B cell (primary cell): ENCODE measurements at regions not wholly inside any gene's neighbourhood (a gene's known extent, or its start where the extent isn't known, plus 50 kb on each side); places are given as distances from the start of the nearest gene placed in this dataset.

Experiments used
- ATAC-seq: fragments of 200-7000 bp; cut with Tn5 transposase; one replicate; pipeline ENCODE4 v1.10.0; 2021; ENCODE audit warnings: low read depth, mild to moderate bottlenecking, moderate number of reproducible peaks, moderate library complexity
- CTCF ChIA-PET: fragments of 350-600 bp; sonication (Branson Sonifier 250); formaldehyde crosslinking; loops from one replicate; lab custom pipeline; 2021; ENCODE audit warnings: antibody characterized with exemption, inconsistent platforms; lab: Charles Lee
- POLR2A ChIA-PET: fragments of 350-600 bp; sonication (Branson Sonifier 250); formaldehyde crosslinking; loops from one replicate; lab custom pipeline; 2021; ENCODE audit warnings: antibody characterized with exemption; lab: Charles Lee
- DNase-seq: peaks from one replicate; pipeline ENCODE4 v3.0.0; 2013
- H2AFZ ChIP-seq: 2 replicates; pipeline ENCODE4 v1.6.1; 2012; ENCODE audit warnings: mild to moderate bottlenecking, low read depth, low read length; ENCODE audit not compliant: insufficient read depth, poor library complexity, severe bottlenecking
- H3K27ac ChIP-seq, 2 donors: 1 replicate in 1 of 2; 2 replicates in 1 of 2; pipeline ENCODE4 v1.5.1; 2012 to 2013; ENCODE audit warnings: low read length in 2 of 2, mild to moderate bottlenecking in 2 of 2, moderate library complexity in 1 of 2
- H3K27me3 ChIP-seq, 4 experiments: fragments of 200-600 bp in 1 of 4; sonication (generic) in 1 of 4; replicated peaks in 1 of 4; 1 replicate in 2 of 4; 2 replicates in 2 of 4; pipeline versions ENCODE4 v1.6.1 to v1.7.0; 2013 to 2016; ENCODE audit warnings: low read length in 3 of 4, mild to moderate bottlenecking in 2 of 4, mixed read lengths in 1 of 4, moderate library complexity in 1 of 4; ENCODE audit not compliant: insufficient read depth in 4 of 4, control insufficient read depth in 3 of 4; ENCODE audit errors: control extremely low read depth in 1 of 4
- H3K36me3 ChIP-seq, 2 experiments: replicated peaks in 1 of 2; 1 replicate in 1 of 2; 2 replicates in 1 of 2; pipeline versions ENCODE4 v1.6.1 to v1.7.1; 2013; ENCODE audit warnings: low read length in 1 of 2; ENCODE audit not compliant: insufficient read depth in 2 of 2, control insufficient read depth in 1 of 2; ENCODE audit errors: control extremely low read depth in 1 of 2, extremely low read depth in 1 of 2
- H3K4me1 ChIP-seq, 2 donors: fragments of 200-600 bp in 1 of 2; sonication (generic) in 1 of 2; 1 replicate in 1 of 2; 2 replicates in 1 of 2; pipeline versions ENCODE4 v1.5.1 to v1.6.1; 2013 to 2017; ENCODE audit warnings: low read length in 2 of 2; ENCODE audit not compliant: control insufficient read depth in 2 of 2, insufficient read depth in 2 of 2
- H3K4me2 ChIP-seq: replicated peaks from 2 replicates; pipeline ENCODE3; 2012; ENCODE audit warnings: mild to moderate bottlenecking, low read depth, low read length; ENCODE audit not compliant: poor library complexity, severe bottlenecking
- H3K4me3 ChIP-seq, 5 experiments: fragments of 200-600 bp in 1 of 5; sonication (generic) in 1 of 5; 1 replicate in 3 of 5; 2 replicates in 2 of 5; pipeline versions ENCODE4 v1.5.1 to v1.7.0; 2011 to 2016; ENCODE audit warnings: low read length in 4 of 5, mild to moderate bottlenecking in 4 of 5, low read depth in 2 of 5, control low read depth in 1 of 5, moderate library complexity in 1 of 5; ENCODE audit not compliant: insufficient read depth in 1 of 5; ENCODE audit errors: control extremely low read depth in 1 of 5, extremely low read depth in 1 of 5
- H3K79me2 ChIP-seq: fragments of 200-600 bp; sonication (generic); one replicate; pipeline ENCODE4 v1.6.0; 2016; ENCODE audit warnings: low read length; ENCODE audit not compliant: control insufficient read depth, insufficient read depth
- H3K9ac ChIP-seq: fragments of 200-600 bp; sonication (generic); 2 replicates; pipeline ENCODE4 v1.6.1; 2017; ENCODE audit warnings: mild to moderate bottlenecking, low read length, moderate library complexity
- H3K9me3 ChIP-seq, 3 donors: one replicate each; pipeline versions ENCODE4 v1.6.1 to v1.7.1; 2013; ENCODE audit warnings: low read length in 2 of 3; ENCODE audit not compliant: control insufficient read depth in 2 of 3, insufficient read depth in 1 of 3; ENCODE audit errors: control extremely low read depth in 1 of 3
- H4K20me1 ChIP-seq: 2 replicates; pipeline ENCODE4 v1.6.0; 2012; ENCODE audit warnings: mild to moderate bottlenecking, low read length; ENCODE audit not compliant: insufficient read depth, control insufficient read depth, poor library complexity, severe bottlenecking
- H3K27ac Mint-ChIP-seq: one replicate; pipeline ENCODE4 v1.8.0; 2021; ENCODE audit warnings: mixed read lengths
- H3K27me3 Mint-ChIP-seq: one replicate; pipeline ENCODE4 v1.8.0; 2021; ENCODE audit warnings: mixed read lengths
- H3K4me1 Mint-ChIP-seq: one replicate; pipeline ENCODE4 v1.8.0; 2021; ENCODE audit warnings: mixed read lengths
- H3K4me3 Mint-ChIP-seq: one replicate; pipeline ENCODE4 v1.8.0; 2021; ENCODE audit warnings: mixed read lengths
- H3K9me3 Mint-ChIP-seq: one replicate; pipeline ENCODE4 v1.8.0; 2022; ENCODE audit warnings: mixed read lengths; ENCODE audit not compliant: insufficient read depth
- EZH2 ChIP-seq: IDR thresholded peaks from 2 replicates; pipeline ENCODE4 v1.6.1; 2012; ENCODE audit warnings: borderline replicate concordance, low read depth, mild to moderate bottlenecking, moderate library complexity, low read length; ENCODE audit not compliant: insufficient read depth, poor library complexity, severe bottlenecking
- WGBS: methylation state at CpG from one replicate; pipeline ENCODE4 v1.1.5; 2013; ENCODE audit warnings: missing lambda C conversion rate; ENCODE audit not compliant: insufficient coverage; 5-methylcytosine and 5-hydroxymethylcytosine counted together
- intact Hi-C: fragments of 100-400 bp; cut with micrococcal nuclease; formaldehyde crosslinking; loops from one replicate; pipeline ENCODE4 v1.10.0; 2022
- TF ChIP-seq, protein P1 (sequence below): fragments of 200-600 bp; IDR thresholded peaks from one replicate; pipeline ENCODE4 v1.8.0; 2022; ENCODE audit warnings: antibody characterized with exemption, mild to moderate bottlenecking

DNA sequence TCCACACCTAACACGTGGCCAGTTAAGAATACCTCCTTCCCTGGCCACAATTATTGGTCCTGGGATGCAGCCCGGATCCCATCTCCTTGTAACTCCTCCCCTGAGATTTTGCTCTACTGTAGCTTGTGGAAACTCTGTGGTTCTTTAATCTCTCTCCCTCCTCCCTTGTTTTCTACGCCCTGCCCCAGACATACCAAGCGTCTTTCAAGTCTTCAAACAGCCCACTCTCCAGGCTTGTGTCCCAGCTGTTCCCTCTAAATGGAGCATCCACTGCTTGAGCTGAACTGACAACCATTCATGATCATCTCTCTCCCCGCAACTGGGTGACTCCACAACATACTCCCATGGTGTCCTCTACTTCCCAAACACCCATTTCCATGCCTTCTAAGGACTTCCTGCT is 111.6 kb downstream of the SIPA1L2 start:
- Mint-ChIP-seq H3K27ac (no peak overlapping the region), H3K4me3 (no peak overlapping the region), H3K4me1 (no peaks in the 10 kb centered on the region), H3K9me3 (no peaks in the 10 kb centered on the region), H3K27me3 (no peaks in the 10 kb centered on the region)
- no peaks in the 10 kb centered on the region for H3K9me3 ChIP-seq
- TF ChIP-seq, protein P1, sequence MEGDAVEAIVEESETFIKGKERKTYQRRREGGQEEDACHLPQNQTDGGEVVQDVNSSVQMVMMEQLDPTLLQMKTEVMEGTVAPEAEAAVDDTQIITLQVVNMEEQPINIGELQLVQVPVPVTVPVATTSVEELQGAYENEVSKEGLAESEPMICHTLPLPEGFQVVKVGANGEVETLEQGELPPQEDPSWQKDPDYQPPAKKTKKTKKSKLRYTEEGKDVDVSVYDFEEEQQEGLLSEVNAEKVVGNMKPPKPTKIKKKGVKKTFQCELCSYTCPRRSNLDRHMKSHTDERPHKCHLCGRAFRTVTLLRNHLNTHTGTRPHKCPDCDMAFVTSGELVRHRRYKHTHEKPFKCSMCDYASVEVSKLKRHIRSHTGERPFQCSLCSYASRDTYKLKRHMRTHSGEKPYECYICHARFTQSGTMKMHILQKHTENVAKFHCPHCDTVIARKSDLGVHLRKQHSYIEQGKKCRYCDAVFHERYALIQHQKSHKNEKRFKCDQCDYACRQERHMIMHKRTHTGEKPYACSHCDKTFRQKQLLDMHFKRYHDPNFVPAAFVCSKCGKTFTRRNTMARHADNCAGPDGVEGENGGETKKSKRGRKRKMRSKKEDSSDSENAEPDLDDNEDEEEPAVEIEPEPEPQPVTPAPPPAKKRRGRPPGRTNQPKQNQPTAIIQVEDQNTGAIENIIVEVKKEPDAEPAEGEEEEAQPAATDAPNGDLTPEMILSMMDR = no peak
- TF ChIP-seq EZH2 = no peak
- H3K36me3 ChIP-seq = no peaks in the 10 kb centered on the region
- DNase-seq (no peak), ATAC-seq (no peak)
- no peaks in the 10 kb centered on the region for H3K79me2 ChIP-seq
- intact Hi-C loops = no loop called here
- 96% methylated on average over 5 of the region's 5 CpGs for WGBS
- no peaks in the 10 kb centered on the region for H3K4me1 ChIP-seq
- no peak overlapping the region for H3K4me3 ChIP-seq
- ChIA-PET POLR2A (no interaction called here), CTCF (no interaction called here)
- H2AFZ ChIP-seq = no peak overlapping the region
- no peak overlapping the region for H3K4me2 ChIP-seq
- no peaks in the 10 kb centered on the region for H4K20me1 ChIP-seq
- H3K9ac ChIP-seq = no peak overlapping the region
- peaks cover 0 to 2% (median 0%) of the 10 kb centered on the region in 4 experiments for H3K27me3 ChIP-seq
- no peak overlapping the region for H3K27ac ChIP-seq

DNA sequence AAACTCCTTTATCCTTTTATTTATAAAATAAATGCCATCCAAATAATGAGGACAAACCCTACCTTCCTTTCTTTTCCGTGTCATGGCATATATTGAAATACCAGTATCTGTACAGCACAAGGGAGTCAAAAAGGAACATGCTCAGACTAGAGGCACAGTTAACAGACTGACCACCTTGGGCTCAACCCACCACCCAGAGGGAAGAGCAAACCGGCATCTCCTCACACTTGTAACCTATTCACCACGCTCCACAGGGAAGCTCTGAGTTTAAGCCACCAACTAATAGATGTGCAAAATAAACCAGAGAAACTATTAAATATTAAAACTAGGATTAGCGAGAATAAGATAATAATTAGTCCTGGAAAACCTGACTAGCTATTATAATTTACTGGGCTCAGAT is 112.7 kb downstream of the SIPA1L2 start:
- H3K4me2 ChIP-seq = no peak overlapping the region
- 57% methylated on average over 1 of the region's 4 CpGs for WGBS
- no peak overlapping the region for H3K4me3 ChIP-seq
- no peak overlapping the region for H3K27ac ChIP-seq
- no peaks in the 10 kb centered on the region for H3K27me3 Mint-ChIP-seq
- no peaks in the 10 kb centered on the region for H3K4me1 ChIP-seq
- DNase-seq = no peak
- H3K9me3 ChIP-seq = no peaks in the 10 kb centered on the region
- no peak overlapping the region for H3K9ac ChIP-seq
- ChIA-PET CTCF (no interaction called here), POLR2A (no interaction called here)
- no peaks in the 10 kb centered on the region for H3K36me3 ChIP-seq
- H3K9me3 Mint-ChIP-seq = no peaks in the 10 kb centered on the region
- no peaks in the 10 kb centered on the region for H3K4me1 Mint-ChIP-seq
- H3K27ac Mint-ChIP-seq = no peak overlapping the region
- no peak overlapping the region for H2AFZ ChIP-seq
- ATAC-seq = no peak
- no peaks in the 10 kb centered on the region for H3K79me2 ChIP-seq
- no peak overlapping the region for H3K4me3 Mint-ChIP-seq
- H3K27me3 ChIP-seq = peaks cover 0 to 2% (median 0%) of the 10 kb centered on the region in 4 experiments
- no peak for TF ChIP-seq EZH2
- TF ChIP-seq, protein P1 = no peak
- intact Hi-C loops = no loop called here
- H4K20me1 ChIP-seq = no peaks in the 10 kb centered on the region
